ENCODE measurements at regions not wholly inside any gene's neighbourhood (a gene's known extent, or its start where the extent isn't known, plus 50 kb on each side); places are given as distances from the start of the nearest gene placed in this dataset.

DNA sequence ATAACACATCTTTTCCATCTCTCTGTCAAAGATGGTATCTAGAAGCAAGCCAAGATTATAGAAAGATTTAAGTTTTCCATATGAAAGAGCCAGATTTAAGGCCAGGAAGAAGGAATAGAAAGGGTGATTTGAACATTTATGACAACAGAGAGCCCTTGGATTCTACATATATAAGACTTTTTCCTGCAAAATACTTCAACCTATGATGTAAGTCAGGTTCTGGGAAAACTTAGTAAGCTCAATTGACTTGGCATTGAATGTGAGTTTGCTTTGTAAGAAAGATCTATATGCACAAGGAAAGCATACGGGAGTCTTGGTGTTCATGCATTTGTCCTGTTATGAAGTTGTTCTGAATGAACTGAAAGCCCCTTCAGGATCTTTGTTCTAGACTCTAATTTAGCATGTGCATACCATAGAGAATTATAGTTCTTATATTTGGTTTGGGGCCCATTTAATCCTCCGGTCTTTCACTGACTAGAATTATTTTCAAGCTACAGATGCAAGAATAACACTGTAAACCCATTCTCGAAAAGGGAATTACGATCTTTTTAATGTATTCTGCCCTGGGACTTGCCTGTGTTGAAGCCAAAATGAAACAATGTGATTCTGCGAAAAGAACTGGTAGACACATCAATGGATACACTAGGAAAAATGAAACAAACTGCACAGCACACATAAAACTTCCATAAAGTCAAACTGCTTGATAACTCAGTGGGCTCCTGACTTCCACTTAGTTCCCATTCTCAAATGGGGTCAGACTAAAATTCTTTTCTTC is 152.8 kb downstream of the DISP1 start:
- no peak for DNase-seq
- no peaks in the 10 kb centered on the region for H3K9me3 Mint-ChIP-seq
- no peaks in the 10 kb centered on the region for H3K36me3 Mint-ChIP-seq
- no peaks in the 10 kb centered on the region for H3K27me3 Mint-ChIP-seq
- no peaks in the 10 kb centered on the region for H3K4me1 ChIP-seq (ENCODE audit: insufficient read depth, low read length)
- H3K4me1 Mint-ChIP-seq, result peaks cover 0 to 2% (median 0%) of the 10 kb centered on the region in 3 donors
- H3K27ac Mint-ChIP-seq, result no peak overlapping the region
- H3K27ac ChIP-seq (ENCODE audit: low read depth, low read length), result no peak overlapping the region
- no peak overlapping the region for H3K4me3 Mint-ChIP-seq
- ChIA-PET POLR2A (no interaction called here), CTCF (no interaction called here)
- no peaks in the 10 kb centered on the region for H3K27me3 ChIP-seq (ENCODE audit: insufficient read depth, low read length, poor library complexity, severe bottlenecking)
- no peak overlapping the region for H3K4me3 ChIP-seq (ENCODE audit: low read length)
- H3K36me3 ChIP-seq (ENCODE audit: insufficient read depth, low read length), result no peaks in the 10 kb centered on the region
- no peaks in the 10 kb centered on the region for H3K9me3 ChIP-seq (ENCODE audit: low read length)

DNA sequence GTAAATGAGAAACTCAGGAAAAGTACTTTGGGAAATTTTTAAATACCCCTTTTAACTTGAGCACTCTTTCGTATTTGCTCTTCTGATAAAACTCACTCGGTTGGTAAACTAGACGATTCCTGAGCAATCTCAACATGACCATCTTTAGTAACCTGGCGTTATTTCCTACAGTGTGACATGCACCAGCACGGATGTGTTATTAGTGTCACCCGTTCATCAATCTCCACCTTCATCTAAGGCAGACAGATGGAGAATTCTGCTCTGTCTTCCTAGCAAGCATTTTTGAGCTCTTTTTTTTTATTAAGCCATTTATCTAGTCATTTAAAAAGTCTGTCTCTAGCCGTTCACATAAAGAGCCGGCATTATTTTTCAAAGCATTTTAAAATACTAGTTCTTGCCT is 155.2 kb downstream of the DISP1 start:
- no peak overlapping the region for H3K27ac ChIP-seq (ENCODE audit: low read depth, low read length)
- H3K4me1 Mint-ChIP-seq, result peaks cover 0 to 3% (median 0%) of the 10 kb centered on the region in 3 donors
- no peak overlapping the region for H3K27ac Mint-ChIP-seq
- H3K9me3 Mint-ChIP-seq, result no peaks in the 10 kb centered on the region
- H3K4me3 ChIP-seq (ENCODE audit: low read length), result no peak overlapping the region
- no peaks in the 10 kb centered on the region for H3K4me1 ChIP-seq (ENCODE audit: insufficient read depth, low read length)
- CTCF ChIA-PET, result no interaction called here
- H3K27me3 ChIP-seq (ENCODE audit: insufficient read depth, low read length, poor library complexity, severe bottlenecking), result no peaks in the 10 kb centered on the region
- no peaks in the 10 kb centered on the region for H3K9me3 ChIP-seq (ENCODE audit: low read length)
- POLR2A ChIA-PET, result no interaction called here
- H3K27me3 Mint-ChIP-seq, result peaks cover 0 to 1% of the 10 kb centered on the region in 2 donors
- H3K36me3 ChIP-seq (ENCODE audit: insufficient read depth, low read length), result no peaks in the 10 kb centered on the region
- no peaks in the 10 kb centered on the region for H3K36me3 Mint-ChIP-seq
- DNase-seq, result no peak
- H3K4me3 Mint-ChIP-seq, result no peak overlapping the region

DNA sequence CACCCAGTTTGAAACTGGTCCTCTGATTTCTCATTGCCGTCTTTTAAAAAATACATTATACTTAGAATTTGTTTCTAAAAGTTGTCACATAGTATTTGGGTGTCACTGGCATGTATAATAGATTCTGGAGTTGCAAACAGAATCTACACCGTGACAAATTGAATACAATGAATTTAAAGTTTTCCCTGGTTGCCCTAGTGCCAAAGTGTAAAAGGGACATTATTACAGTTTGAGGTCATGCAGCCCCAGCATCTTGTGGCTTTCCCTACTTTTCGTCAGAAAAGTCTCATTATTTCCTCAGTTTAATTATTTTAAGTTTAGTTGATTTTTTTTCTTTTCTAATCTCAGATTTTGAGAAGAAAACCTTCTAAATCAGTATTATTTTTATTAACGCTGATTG is 155.9 kb downstream of the DISP1 start:
- Histone ChIP-seq H3K36me3 (ENCODE audit: insufficient read depth, low read length) (no peaks in the 10 kb centered on the region), H3K9me3 (ENCODE audit: low read length) (no peaks in the 10 kb centered on the region), H3K27ac (ENCODE audit: low read depth, low read length) (no peak overlapping the region), H3K27me3 (ENCODE audit: insufficient read depth, low read length, poor library complexity, severe bottlenecking) (no peaks in the 10 kb centered on the region), H3K4me1 (ENCODE audit: insufficient read depth, low read length) (no peaks in the 10 kb centered on the region), H3K4me3 (ENCODE audit: low read length) (no peak overlapping the region)
- no peak for DNase-seq
- Mint-ChIP-seq H3K27me3 (peaks cover 0 to 3% of the 10 kb centered on the region in 2 donors), H3K9me3 (no peaks in the 10 kb centered on the region), H3K36me3 (no peaks in the 10 kb centered on the region), H3K4me3 (no peak overlapping the region), H3K4me1 (peaks cover 0 to 1% (median 0%) of the 10 kb centered on the region in 3 donors), H3K27ac (no peak overlapping the region)
- POLR2A ChIA-PET, result no interaction called here
- CTCF ChIA-PET, result no interaction called here

DNA sequence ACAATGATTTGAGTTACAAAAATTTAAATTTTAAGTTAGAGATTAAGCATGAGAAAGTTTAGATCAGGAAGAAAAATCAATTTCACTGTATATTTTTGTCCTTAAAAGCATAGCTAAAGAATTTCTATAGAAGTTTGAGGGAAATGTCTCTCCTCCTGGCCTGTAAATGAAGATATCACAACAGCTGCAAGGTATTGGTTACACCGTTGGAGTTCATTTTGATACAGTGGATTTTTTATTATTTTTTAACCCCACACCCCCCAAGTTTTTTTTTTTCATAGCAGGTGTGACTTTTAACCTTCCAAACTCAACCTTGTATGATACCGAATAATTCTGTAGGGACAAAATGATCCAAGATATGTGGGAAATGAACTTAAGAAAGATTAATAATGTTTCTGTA is 156.3 kb downstream of the DISP1 start:
- DNase-seq, result no peak
- Mint-ChIP-seq H3K4me1 (peaks cover 0 to 1% (median 0%) of the 10 kb centered on the region in 3 donors), H3K27me3 (peaks cover 0 to 3% of the 10 kb centered on the region in 2 donors), H3K27ac (no peak overlapping the region), H3K4me3 (no peak overlapping the region), H3K9me3 (no peaks in the 10 kb centered on the region), H3K36me3 (no peaks in the 10 kb centered on the region)
- ChIA-PET POLR2A (no interaction called here), CTCF (no interaction called here)
- H3K36me3 ChIP-seq (ENCODE audit: insufficient read depth, low read length), result no peaks in the 10 kb centered on the region
- no peaks in the 10 kb centered on the region for H3K27me3 ChIP-seq (ENCODE audit: insufficient read depth, low read length, poor library complexity, severe bottlenecking)
- H3K4me1 ChIP-seq (ENCODE audit: insufficient read depth, low read length), result no peaks in the 10 kb centered on the region
- no peaks in the 10 kb centered on the region for H3K9me3 ChIP-seq (ENCODE audit: low read length)
- H3K4me3 ChIP-seq (ENCODE audit: low read length), result no peak overlapping the region
- H3K27ac ChIP-seq (ENCODE audit: low read depth, low read length), result no peak overlapping the region

DNA sequence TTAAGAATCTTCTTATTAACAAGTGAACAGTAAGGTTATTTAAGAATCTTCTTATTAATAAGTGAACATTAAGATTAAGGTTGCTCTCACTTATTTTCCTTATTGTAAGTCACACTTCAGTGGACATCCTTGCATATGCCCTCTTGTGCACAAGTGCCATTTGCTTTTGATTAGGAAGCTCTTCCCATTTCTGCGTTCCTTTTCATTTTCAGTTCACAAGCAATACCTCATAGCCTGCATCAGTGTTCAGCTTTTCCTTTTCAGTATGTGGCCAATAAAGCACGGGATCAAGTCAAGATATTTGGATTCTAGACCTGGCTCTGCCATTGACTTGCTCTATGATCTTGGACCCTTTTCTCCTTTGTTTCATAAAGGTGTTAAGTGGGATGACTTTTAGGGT is 158.7 kb downstream of the DISP1 start:
- H3K27me3 Mint-ChIP-seq, result peaks cover 0 to 3% of the 10 kb centered on the region in 2 donors
- POLR2A ChIA-PET, result no interaction called here
- Histone ChIP-seq H3K9me3 (ENCODE audit: low read length) (no peaks in the 10 kb centered on the region), H3K4me3 (ENCODE audit: low read length) (no peak overlapping the region), H3K27me3 (ENCODE audit: insufficient read depth, low read length, poor library complexity, severe bottlenecking) (no peaks in the 10 kb centered on the region), H3K36me3 (ENCODE audit: insufficient read depth, low read length) (no peaks in the 10 kb centered on the region), H3K27ac (ENCODE audit: low read depth, low read length) (no peak overlapping the region), H3K4me1 (ENCODE audit: insufficient read depth, low read length) (no peaks in the 10 kb centered on the region)
- CTCF ChIA-PET, result no interaction called here
- H3K4me1 Mint-ChIP-seq, result peaks cover 0 to 1% (median 0%) of the 10 kb centered on the region in 3 donors
- H3K36me3 Mint-ChIP-seq, result no peaks in the 10 kb centered on the region
- H3K9me3 Mint-ChIP-seq, result no peaks in the 10 kb centered on the region
- DNase-seq, result no peak
- H3K27ac Mint-ChIP-seq, result no peak overlapping the region
- H3K4me3 Mint-ChIP-seq, result no peak overlapping the region

DNA sequence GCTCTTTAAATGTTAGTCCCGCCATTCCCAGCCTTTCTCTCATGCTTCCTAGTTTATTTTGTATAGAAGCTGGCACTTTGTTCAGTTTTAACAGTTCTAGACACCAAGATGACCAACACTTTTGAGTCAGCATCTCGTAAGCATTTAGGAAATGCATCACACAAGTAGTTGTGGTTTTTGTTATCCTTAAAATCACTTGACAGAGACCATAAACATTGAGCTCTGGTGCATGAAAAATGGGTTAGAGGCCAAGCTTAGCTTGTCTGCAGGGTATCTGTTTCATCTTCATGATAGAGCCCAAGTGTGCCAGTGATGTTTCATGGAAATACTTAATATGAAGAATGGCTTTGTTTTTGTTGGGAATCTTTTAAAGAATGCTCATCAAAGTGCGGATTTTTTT is 159.7 kb downstream of the DISP1 start:
- Histone ChIP-seq H3K27ac (ENCODE audit: low read depth, low read length) (no peak overlapping the region), H3K27me3 (ENCODE audit: insufficient read depth, low read length, poor library complexity, severe bottlenecking) (no peaks in the 10 kb centered on the region), H3K4me3 (ENCODE audit: low read length) (no peak overlapping the region), H3K9me3 (ENCODE audit: low read length) (no peaks in the 10 kb centered on the region), H3K4me1 (ENCODE audit: insufficient read depth, low read length) (no peaks in the 10 kb centered on the region), H3K36me3 (ENCODE audit: insufficient read depth, low read length) (no peaks in the 10 kb centered on the region)
- peaks cover 0 to 3% of the 10 kb centered on the region in 2 donors for H3K27me3 Mint-ChIP-seq
- H3K36me3 Mint-ChIP-seq, result no peaks in the 10 kb centered on the region
- H3K27ac Mint-ChIP-seq, result no peak overlapping the region
- H3K9me3 Mint-ChIP-seq, result no peaks in the 10 kb centered on the region
- ChIA-PET CTCF (no interaction called here), POLR2A (no interaction called here)
- H3K4me3 Mint-ChIP-seq, result no peak overlapping the region
- peaks cover 0 to 1% (median 0%) of the 10 kb centered on the region in 3 donors for H3K4me1 Mint-ChIP-seq
- DNase-seq, result no peak

DNA sequence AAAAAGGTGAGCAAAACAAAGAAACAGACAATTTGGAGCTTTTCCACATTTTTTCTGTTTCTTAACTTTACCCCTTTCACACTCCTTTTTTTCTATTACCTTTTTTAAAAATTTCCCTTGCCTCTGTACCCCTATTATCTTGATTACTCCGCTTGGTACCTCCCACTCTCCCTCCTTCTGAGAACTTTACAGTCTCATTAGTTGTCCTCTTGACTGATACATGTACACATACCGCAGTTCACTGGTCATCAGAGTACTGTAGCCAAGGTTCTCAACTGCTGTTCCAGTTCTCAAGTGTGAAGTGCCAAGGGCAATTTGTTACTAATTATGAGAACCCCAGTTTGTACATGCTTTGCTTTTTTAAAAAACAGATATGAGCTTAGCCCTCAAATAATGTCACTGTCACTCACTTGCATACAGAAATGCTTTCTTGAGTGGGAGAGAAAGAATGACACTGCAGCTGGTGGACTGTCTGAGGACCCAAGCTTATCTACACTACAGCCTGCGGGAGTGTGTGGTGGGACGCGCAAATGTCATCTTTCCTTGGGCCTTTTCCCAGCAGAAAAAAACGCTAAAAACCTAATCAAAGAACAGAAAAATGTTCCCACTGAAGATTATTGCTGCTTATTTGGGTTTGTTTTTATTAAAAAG is 160.8 kb downstream of the DISP1 start:
- H3K9me3 ChIP-seq (ENCODE audit: low read length), result no peaks in the 10 kb centered on the region
- Mint-ChIP-seq H3K27me3 (peaks cover 0 to 3% of the 10 kb centered on the region in 2 donors), H3K9me3 (no peaks in the 10 kb centered on the region), H3K27ac (no peak overlapping the region), H3K36me3 (no peaks in the 10 kb centered on the region), H3K4me3 (no peak overlapping the region), H3K4me1 (peaks cover 0 to 1% (median 0%) of the 10 kb centered on the region in 3 donors)
- no peaks in the 10 kb centered on the region for H3K36me3 ChIP-seq (ENCODE audit: insufficient read depth, low read length)
- no peak overlapping the region for H3K4me3 ChIP-seq (ENCODE audit: low read length)
- no peaks in the 10 kb centered on the region for H3K27me3 ChIP-seq (ENCODE audit: insufficient read depth, low read length, poor library complexity, severe bottlenecking)
- POLR2A ChIA-PET, result no interaction called here
- DNase-seq, result no peak
- CTCF ChIA-PET, result no interaction called here
- no peaks in the 10 kb centered on the region for H3K4me1 ChIP-seq (ENCODE audit: insufficient read depth, low read length)
- H3K27ac ChIP-seq (ENCODE audit: low read depth, low read length), result no peak overlapping the region

DNA sequence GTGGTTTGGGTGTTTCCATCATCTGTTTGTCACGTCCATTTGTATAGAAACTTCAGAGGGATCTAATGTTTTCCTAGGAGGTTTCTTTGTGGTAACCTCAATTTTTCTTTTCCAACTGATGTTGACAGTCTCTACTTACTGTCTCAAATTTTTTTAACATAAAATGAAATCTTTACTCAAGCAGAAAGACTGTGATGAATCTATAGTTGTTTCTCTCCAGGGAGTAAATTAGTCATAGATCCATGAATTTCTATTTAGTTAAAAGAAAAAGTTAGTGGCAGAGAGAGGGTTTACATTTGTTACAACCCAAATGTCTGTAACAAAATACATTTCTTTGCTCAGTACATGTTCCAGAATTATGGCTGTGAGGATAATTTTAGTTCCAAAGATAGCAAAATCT is 161.6 kb downstream of the DISP1 start:
- POLR2A ChIA-PET, result no interaction called here
- Histone ChIP-seq H3K4me3 (ENCODE audit: low read length) (no peak overlapping the region), H3K27me3 (ENCODE audit: insufficient read depth, low read length, poor library complexity, severe bottlenecking) (no peaks in the 10 kb centered on the region), H3K36me3 (ENCODE audit: insufficient read depth, low read length) (no peaks in the 10 kb centered on the region), H3K27ac (ENCODE audit: low read depth, low read length) (no peak overlapping the region), H3K4me1 (ENCODE audit: insufficient read depth, low read length) (no peaks in the 10 kb centered on the region), H3K9me3 (ENCODE audit: low read length) (no peaks in the 10 kb centered on the region)
- DNase-seq, result no peak
- no peaks in the 10 kb centered on the region for H3K9me3 Mint-ChIP-seq
- CTCF ChIA-PET, result no interaction called here
- no peak overlapping the region for H3K4me3 Mint-ChIP-seq
- H3K4me1 Mint-ChIP-seq, result peaks cover 0 to 1% (median 0%) of the 10 kb centered on the region in 3 donors
- H3K27ac Mint-ChIP-seq, result no peak overlapping the region
- peaks cover 0 to 3% of the 10 kb centered on the region in 2 donors for H3K27me3 Mint-ChIP-seq
- no peaks in the 10 kb centered on the region for H3K36me3 Mint-ChIP-seq
